Stimulated activated naive B cell treated with anti-CD40 and anti-IgM and Interleukin-4, amounts not matched to agents 10 μg/mL and 1 μg/mL and 100 μg/mL, for 72 hours (primary cell): ENCODE measurements at regions not wholly inside any gene's neighbourhood (a gene's known extent, or its start where the extent isn't known, plus 50 kb on each side); places are given as distances from the start of the nearest gene placed in this dataset.

Source experiments
- ATAC-seq, 2 donors: fragments of 150-1000 bp; cut with Tn5 transposase; replicated peaks; 2 replicates each; pipeline ENCODE4 v1.10.0; 2021; ENCODE audit warnings: moderate library complexity in 1 of 2
- DNase-seq: peaks from one replicate; pipeline ENCODE4 v3.0.0; 2021
- H3K27ac Mint-ChIP-seq: one replicate; pipeline ENCODE4 v1.8.0; 2022; ENCODE audit warnings: mild to moderate bottlenecking, mixed read lengths
- H3K27me3 Mint-ChIP-seq, 2 donors: one replicate each; pipeline ENCODE4 v1.8.0; 2022; ENCODE audit warnings: mixed read lengths in 2 of 2
- H3K36me3 Mint-ChIP-seq, 2 donors: one replicate each; pipeline ENCODE4 v1.8.0; 2022; ENCODE audit warnings: mixed read lengths in 2 of 2, mild to moderate bottlenecking in 1 of 2
- H3K4me1 Mint-ChIP-seq, 2 donors: one replicate each; pipeline ENCODE4 v1.8.0; 2022; ENCODE audit warnings: mixed read lengths in 2 of 2, mild to moderate bottlenecking in 1 of 2
- H3K4me3 Mint-ChIP-seq, 2 donors: one replicate each; pipeline ENCODE4 v1.8.0; 2022; ENCODE audit warnings: mild to moderate bottlenecking in 2 of 2, mixed read lengths in 2 of 2, moderate library complexity in 1 of 2
- H3K9me3 Mint-ChIP-seq, 2 donors: one replicate each; pipeline ENCODE4 v1.8.0; 2022; ENCODE audit warnings: mixed read lengths in 2 of 2, mild to moderate bottlenecking in 1 of 2

DNA sequence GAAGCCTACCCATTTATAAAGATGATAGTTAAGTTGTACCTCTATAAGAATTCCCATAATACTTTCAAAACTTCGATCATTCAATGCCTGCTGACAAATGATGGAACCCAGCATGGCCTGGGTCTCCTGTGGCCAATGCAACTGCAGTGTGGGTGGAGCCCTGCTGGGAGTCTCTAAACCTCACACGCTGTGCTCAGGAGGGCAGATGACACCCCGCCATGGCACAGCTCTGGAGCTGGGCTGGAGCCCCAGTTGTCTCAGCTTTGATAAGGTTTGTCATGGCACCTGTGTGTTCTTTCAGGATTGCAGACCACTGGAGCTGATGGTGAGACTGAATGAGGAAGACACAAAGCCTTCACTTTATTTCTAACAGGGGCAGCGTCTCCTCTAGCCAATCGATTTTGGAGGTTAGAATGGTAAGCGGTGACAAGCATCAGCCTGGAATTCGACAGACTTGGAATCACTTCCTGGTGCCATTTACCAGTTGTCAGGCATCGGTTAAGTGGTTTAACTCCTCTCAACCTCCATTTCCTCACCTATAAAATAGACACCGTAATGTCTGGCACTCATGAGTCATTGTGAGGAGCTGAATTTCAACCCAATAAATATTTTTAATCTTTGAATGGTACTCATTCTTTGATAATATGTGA is 383.6 kb upstream of the SALL3 start:
- no peaks in the 10 kb centered on the region for H3K4me1 Mint-ChIP-seq
- no peaks in the 10 kb centered on the region for H3K36me3 Mint-ChIP-seq

DNA sequence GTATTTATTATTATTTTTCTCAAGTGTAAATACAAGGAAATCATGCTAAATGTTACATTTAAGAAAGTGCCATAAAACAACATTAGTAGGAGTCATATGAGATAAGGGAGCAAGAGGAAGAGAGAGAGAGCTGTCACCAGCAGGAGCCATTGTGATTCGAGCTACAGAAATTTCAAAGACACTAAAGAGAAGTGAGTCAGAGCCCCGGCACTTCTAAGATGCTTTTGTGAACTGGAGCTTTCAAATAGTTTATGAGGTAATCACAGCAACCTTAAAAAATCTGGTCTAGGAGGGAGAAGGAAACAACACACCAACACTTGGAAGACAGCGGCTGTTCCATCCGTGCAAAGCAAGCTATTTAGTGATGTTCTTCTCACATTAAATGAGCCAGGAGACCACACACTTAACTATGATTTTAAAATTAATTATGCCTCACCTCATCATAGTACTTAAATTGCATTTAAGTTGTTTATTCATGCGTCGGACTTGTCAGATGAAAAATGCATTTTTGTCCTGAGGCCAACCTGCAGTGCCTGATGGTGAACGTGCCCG is 382.7 kb upstream of the SALL3 start:
- DNase-seq (no peak), ATAC-seq (no peak)
- no peaks in the 10 kb centered on the region for H3K36me3 Mint-ChIP-seq
- H3K27ac Mint-ChIP-seq: no peak overlapping the region
- H3K9me3 Mint-ChIP-seq: peaks cover 10 to 14% of the 10 kb centered on the region in 2 donors
- H3K27me3 Mint-ChIP-seq: no peaks in the 10 kb centered on the region
- H3K4me3 Mint-ChIP-seq: no peak overlapping the region
- no peaks in the 10 kb centered on the region for H3K4me1 Mint-ChIP-seq

More for the DNA sequence above, 383.6 kb upstream of the SALL3 start:
- Mint-ChIP-seq H3K9me3 (peaks cover 10 to 14% of the 10 kb centered on the region in 2 donors), H3K4me3 (no peak overlapping the region), H3K27ac (no peak overlapping the region), H3K27me3 (no peaks in the 10 kb centered on the region)
- ATAC-seq: no peak
- no peak for DNase-seq

DNA sequence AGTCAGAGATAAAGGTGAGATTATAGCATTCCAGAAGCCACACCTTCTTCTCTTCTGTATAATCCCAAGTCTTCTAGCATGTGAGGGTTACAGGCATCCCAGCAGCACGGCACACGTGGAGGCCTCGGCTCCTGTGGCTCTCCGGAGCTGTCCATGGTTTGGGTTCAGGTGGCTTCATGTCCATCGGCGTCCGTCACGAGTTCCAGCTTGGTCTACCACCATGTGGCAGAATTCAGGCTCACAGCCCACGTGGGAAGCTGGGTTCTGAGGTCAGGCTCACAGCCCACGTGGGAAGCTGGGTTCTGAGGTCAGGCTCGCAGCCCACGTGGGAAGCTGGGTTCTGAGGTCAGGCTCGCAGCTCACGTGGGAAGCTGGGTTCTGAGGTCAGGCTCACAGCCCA is 378.3 kb upstream of the SALL3 start:
- ATAC-seq (no peak), DNase-seq (no peak)
- Mint-ChIP-seq H3K4me1 (no peaks in the 10 kb centered on the region), H3K36me3 (no peaks in the 10 kb centered on the region), H3K27ac (no peak overlapping the region), H3K9me3 (peaks cover 3 to 14% of the 10 kb centered on the region in 2 donors), H3K27me3 (no peaks in the 10 kb centered on the region), H3K4me3 (no peak overlapping the region)

DNA sequence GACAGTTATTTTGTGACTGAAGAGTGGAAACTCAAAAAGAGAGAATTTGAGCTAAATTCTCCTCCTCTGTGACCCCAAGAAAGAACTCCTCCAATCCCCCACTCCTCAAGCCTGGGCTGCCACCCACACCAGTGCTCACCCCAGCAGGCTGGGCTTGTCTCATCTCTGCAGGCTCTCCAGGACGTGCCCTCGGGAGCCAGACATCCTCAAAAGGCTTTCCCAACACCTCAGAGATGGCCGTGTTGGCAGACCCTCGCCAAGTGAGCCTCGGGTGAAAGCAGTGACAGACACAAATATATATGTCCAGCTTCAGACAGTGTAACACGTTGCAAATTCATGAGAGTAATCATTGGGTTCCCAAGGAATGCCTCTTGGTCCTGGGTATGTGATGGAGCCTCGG is 377.7 kb upstream of the SALL3 start:
- H3K4me3 Mint-ChIP-seq: no peak overlapping the region

DNA sequence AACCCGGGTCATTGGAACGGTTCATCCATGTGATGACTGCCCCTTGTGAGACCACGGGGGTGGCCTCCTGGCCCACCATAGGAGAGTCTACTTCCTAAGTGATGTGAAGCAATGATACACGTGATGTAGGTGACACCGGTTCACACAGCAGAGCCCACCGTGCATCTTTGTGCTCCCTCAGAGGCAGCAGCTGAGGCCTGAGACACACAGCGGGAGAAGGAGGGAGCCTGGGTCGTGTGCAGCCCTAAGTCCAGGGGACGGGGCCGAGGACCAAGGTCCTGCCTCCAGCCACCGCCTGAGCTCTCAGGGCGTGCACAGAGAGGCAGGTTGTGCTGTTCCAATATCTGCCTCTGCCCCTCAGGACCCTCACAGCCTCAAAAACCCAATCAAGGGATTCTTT is 377.2 kb upstream of the SALL3 start:
- Mint-ChIP-seq H3K27ac (no peak overlapping the region), H3K4me3 (no peak overlapping the region), H3K27me3 (no peaks in the 10 kb centered on the region), H3K36me3 (no peaks in the 10 kb centered on the region), H3K4me1 (no peaks in the 10 kb centered on the region), H3K9me3 (peaks cover 6 to 22% of the 10 kb centered on the region in 2 donors)
- DNase-seq (no peak), ATAC-seq (no peak)

More for the DNA sequence above, 377.7 kb upstream of the SALL3 start:
- peaks cover 6 to 20% of the 10 kb centered on the region in 2 donors for H3K9me3 Mint-ChIP-seq
- H3K27me3 Mint-ChIP-seq: no peaks in the 10 kb centered on the region
- H3K4me1 Mint-ChIP-seq: no peaks in the 10 kb centered on the region
- no peak for DNase-seq
- H3K27ac Mint-ChIP-seq: no peak overlapping the region
- ATAC-seq: no peak
- H3K36me3 Mint-ChIP-seq: no peaks in the 10 kb centered on the region

DNA sequence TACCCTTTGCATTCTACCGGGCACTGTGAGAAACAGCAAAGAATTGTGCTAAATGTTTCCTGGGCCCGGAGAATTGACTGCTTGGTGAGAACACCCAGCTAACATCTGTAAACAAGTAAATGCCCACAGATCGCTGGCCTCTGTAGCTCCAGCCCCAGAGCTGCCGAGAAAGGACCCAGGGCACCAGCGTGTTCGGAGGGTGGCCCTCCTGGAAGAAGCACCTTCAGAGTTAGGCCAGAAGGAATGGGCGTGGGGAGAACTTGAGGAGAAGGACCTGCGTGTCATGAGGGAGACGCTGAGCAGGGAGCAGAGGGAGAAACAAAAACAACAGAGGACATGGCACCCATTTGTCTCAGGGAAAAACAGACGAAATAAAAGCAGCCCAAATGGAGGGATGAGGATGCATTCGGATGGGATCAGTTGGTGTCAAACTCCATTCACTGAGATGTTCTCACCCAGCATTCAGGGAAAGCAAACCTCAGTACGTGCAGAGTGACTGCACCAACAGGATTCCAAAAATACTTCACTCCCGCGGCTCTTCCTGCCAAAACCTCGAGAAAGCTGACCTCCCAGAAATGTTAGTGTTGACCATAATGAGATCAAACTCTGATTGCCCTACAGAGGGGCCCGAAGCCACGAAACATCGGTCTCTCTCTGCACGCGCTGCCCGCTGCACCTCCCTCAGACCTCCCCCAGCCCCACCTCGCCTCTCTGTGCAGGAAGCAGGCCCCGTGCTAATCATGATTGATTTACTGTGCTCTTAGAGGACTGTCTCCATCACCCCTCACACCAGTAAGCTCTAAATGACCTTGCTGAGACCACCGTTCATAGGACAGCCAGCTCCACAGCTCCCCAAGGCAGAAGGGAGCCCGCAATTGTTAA is 376.3 kb upstream of the SALL3 start:
- Mint-ChIP-seq H3K9me3 (peaks cover 6 to 20% of the 10 kb centered on the region in 2 donors), H3K27me3 (no peaks in the 10 kb centered on the region), H3K36me3 (no peaks in the 10 kb centered on the region), H3K27ac (no peak overlapping the region), H3K4me1 (no peaks in the 10 kb centered on the region), H3K4me3 (no peak overlapping the region)
- ATAC-seq (no peak), DNase-seq (no peak)

DNA sequence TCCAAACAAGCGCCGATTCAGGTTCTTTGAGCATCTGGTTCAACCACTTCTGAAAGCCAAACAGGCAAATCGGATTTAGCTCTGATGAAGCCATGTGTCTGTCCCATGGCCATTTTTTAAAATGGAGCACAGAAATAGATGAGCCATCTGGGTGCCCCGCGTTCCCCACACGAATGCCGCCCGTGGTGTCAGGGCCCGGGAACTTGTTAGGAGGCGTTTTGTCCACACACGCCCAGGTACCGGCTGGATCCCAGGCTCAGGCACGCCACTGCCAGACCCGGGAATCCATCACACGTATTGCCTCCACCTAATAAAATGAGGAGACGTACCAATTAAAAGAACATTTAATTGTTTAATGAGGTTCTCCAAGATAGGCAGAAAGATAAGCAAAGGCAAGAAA is 374.4 kb upstream of the SALL3 start:
- DNase-seq (no peak), ATAC-seq (no peak)
- Mint-ChIP-seq H3K4me3 (no peak overlapping the region), H3K27ac (no peak overlapping the region), H3K27me3 (no peaks in the 10 kb centered on the region), H3K36me3 (no peaks in the 10 kb centered on the region), H3K4me1 (no peaks in the 10 kb centered on the region), H3K9me3 (peaks cover 6 to 14% of the 10 kb centered on the region in 2 donors)

DNA sequence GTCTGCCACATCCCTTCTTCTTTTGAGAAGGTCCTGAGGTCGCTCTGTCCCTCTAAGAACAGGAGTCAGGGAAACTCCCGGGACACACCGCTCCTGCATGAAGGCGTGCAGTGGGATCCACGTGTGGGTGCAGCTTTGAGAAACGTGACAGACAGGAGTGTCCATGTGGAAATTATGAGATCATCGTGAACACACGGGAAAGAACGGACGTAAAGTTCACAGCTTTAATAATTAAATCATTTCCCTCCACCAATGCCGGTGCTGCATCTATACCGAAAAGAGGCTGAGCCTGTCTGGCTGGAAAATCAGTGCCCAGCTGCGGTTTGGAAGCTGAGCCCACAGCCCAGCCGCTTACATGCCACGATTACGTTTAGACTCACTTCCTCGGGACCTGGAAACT is 372.4 kb upstream of the SALL3 start:
- H3K27ac Mint-ChIP-seq: no peak overlapping the region
- ATAC-seq (no peak), DNase-seq (no peak)
- no peak overlapping the region for H3K4me3 Mint-ChIP-seq
- H3K27me3 Mint-ChIP-seq: no peaks in the 10 kb centered on the region
- H3K4me1 Mint-ChIP-seq: no peaks in the 10 kb centered on the region
- peaks cover 6 to 14% of the 10 kb centered on the region in 2 donors for H3K9me3 Mint-ChIP-seq
- H3K36me3 Mint-ChIP-seq: no peaks in the 10 kb centered on the region

DNA sequence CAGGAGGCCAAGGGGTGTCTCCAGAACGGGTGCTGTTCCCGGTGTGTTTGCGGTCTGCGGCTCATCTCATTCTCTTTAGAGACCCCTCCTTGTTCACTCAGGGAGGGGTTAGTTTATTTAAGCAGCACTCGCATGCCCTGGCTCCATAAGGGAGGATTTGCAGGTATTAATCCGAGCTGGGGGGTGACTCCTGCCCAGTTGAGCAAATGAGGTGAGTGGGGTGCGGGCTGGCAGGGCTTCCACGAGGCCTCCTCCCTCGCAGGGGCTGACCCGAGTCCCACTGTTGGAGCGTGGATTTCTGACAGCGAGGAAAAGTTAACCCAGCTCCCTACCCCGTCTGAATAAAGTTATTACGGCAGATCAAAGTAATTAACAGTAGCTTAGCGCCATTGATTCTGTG is 371.8 kb upstream of the SALL3 start:
- Mint-ChIP-seq H3K9me3 (peaks cover 6 to 14% of the 10 kb centered on the region in 2 donors), H3K4me1 (no peaks in the 10 kb centered on the region), H3K27ac (no peak overlapping the region), H3K27me3 (no peaks in the 10 kb centered on the region), H3K36me3 (no peaks in the 10 kb centered on the region), H3K4me3 (no peak overlapping the region)
- ATAC-seq: no peak
- no peak for DNase-seq

DNA sequence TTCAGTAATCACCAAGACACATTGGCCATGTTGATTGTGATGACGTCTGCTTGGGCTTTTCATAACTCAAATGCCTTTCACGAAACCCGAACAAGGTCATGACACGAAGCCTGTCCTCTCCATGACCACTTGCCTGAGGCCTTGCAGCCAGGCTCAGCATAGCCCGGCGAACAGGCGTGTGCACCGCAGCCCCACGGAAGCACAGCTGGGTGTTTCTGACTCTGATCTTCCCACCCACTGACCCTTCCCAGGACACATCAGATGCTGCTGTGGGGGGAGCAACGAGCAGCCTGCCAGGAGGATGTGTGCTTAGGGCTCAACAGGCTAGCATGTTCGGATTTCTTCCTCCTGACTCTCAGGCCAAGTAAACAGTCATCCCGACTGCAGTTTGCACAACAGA is 369.4 kb upstream of the SALL3 start:
- Mint-ChIP-seq H3K4me1 (no peaks in the 10 kb centered on the region), H3K27ac (no peak overlapping the region), H3K9me3 (peaks cover 12 to 19% of the 10 kb centered on the region in 2 donors), H3K4me3 (no peak overlapping the region), H3K36me3 (no peaks in the 10 kb centered on the region), H3K27me3 (no peaks in the 10 kb centered on the region)
- no peak for DNase-seq
- no peak for ATAC-seq

DNA sequence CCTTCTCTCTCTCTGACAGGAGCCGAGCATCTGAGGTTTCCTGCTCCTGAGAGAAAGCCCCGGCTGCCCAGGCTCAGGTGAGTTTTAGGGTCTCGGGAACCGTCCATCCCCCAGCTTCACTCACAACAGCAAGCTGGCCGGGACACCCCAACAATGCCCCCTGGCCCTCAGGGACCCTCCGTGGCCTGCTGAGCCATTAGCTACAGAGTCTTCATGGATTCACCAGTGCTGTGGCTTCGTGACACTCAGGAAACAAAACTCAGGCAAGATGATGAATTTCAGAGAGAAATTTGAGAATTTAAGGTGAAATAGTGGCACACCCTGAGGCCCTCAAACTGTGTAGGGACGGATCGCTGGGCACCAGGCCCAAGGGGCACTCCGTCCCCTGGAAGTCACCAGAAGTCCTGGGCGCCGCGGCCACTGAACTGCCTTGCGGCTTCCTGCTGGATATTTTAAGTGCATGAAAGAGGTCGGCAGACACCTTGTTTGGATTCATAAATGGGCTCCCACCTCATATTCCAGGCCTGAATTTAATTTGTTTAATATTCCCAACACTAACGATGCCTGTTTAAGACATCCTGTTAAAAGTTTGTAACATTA is 368.3 kb upstream of the SALL3 start:
- Mint-ChIP-seq H3K4me3 (no peak overlapping the region), H3K27ac (no peak overlapping the region), H3K36me3 (no peaks in the 10 kb centered on the region), H3K9me3 (peaks cover 12 to 13% of the 10 kb centered on the region in 2 donors), H3K4me1 (no peaks in the 10 kb centered on the region), H3K27me3 (no peaks in the 10 kb centered on the region)
- ATAC-seq: no peak
- DNase-seq: no peak

DNA sequence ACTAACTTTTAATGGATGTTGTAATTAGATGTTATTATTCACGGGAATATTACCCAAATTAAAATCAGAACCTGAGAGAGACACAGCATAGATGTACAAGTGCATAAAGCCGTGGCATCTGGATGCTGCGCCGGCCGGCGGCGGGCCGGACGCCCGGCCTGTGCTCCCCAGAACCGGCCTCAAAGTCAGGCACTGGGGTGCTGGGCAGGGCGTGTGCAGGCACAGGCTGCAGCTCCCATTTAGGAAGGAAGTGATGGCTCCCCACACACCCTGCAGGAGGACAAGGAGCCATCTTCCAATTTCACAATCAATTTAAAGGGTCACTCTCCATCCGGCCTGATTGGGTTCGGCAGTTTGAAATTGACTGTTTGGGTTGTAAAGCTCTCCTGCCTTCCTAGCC is 367.7 kb upstream of the SALL3 start:
- DNase-seq (no peak), ATAC-seq (no peak)
- Mint-ChIP-seq H3K4me1 (no peaks in the 10 kb centered on the region), H3K4me3 (no peak overlapping the region), H3K9me3 (peaks cover 12 to 15% of the 10 kb centered on the region in 2 donors), H3K36me3 (no peaks in the 10 kb centered on the region), H3K27me3 (no peaks in the 10 kb centered on the region), H3K27ac (no peak overlapping the region)

DNA sequence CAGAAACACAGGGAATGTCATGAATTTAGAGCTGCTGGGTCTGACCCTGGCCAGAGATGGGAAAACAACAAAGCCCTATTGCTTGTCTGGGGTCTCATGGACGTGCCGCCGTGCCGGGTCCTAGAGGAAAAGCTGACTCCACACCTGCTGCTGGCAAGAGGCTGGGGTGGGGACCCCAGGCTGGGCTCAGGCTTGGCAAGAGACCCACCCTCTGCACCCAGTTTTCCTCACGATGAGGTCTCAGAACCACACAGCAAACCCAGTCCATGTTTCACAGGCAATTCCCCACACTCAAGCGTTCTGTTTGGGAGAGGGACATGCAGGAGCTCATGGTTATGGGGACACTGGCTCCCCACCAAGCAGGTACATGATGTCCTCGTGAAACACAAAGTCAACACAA is 367.3 kb upstream of the SALL3 start:
- Mint-ChIP-seq H3K4me3 (no peak overlapping the region), H3K27me3 (no peaks in the 10 kb centered on the region), H3K9me3 (peaks cover 12 to 15% of the 10 kb centered on the region in 2 donors), H3K27ac (no peak overlapping the region), H3K36me3 (no peaks in the 10 kb centered on the region), H3K4me1 (no peaks in the 10 kb centered on the region)
- DNase-seq (no peak), ATAC-seq (no peak)

DNA sequence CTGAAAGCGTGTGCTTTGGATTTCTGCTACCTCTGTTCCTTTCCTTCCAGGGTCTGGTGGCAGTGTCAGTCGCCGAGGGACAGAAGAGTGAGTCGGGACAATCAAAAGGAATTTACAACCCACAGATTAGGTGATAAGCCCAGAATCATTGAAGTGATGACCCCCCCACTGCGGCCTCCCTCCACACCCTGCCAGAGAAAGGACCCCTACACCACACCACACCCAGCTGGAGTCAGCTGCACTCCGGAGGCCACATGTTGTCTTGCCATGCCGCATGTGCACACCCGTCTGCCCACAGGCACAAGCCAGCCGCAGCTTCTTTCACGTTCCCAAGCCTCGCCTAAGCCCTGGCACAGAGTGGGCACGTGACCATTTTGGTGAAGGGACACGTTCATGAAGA is 366.8 kb upstream of the SALL3 start:
- ATAC-seq (no peak), DNase-seq (no peak)
- H3K4me1 Mint-ChIP-seq: no peaks in the 10 kb centered on the region
- H3K9me3 Mint-ChIP-seq: peaks cover 12 to 15% of the 10 kb centered on the region in 2 donors
- no peaks in the 10 kb centered on the region for H3K27me3 Mint-ChIP-seq
- no peak overlapping the region for H3K4me3 Mint-ChIP-seq
- no peak overlapping the region for H3K27ac Mint-ChIP-seq
- H3K36me3 Mint-ChIP-seq: no peaks in the 10 kb centered on the region
